ENCODE measurements at regions not wholly inside any gene's neighbourhood (a gene's known extent, or its start where the extent isn't known, plus 50 kb on each side); places are given as distances from the start of the nearest gene placed in this dataset.

DNA sequence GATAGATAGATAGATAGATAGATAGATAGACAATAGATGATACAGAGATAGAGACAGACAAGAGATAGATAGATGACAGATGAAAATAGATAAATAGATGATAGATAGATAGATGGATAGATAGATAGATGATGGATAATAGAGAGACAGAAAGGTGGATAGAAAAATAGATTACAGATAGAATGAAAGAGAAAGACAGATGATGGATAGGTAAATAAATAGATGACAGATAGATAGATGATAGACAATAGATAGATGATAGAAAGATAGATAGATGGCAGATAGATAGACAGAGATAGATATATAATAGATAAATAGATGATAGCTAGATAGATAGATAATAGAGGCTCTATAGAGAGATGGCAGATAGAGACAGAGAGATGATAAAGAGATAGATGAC is 523.0 kb downstream of the BCL11B start:
- no peak for DNase-seq (ENCODE audit: low spot score)
- intact Hi-C loops (cut with DNase I): no loop called here

DNA sequence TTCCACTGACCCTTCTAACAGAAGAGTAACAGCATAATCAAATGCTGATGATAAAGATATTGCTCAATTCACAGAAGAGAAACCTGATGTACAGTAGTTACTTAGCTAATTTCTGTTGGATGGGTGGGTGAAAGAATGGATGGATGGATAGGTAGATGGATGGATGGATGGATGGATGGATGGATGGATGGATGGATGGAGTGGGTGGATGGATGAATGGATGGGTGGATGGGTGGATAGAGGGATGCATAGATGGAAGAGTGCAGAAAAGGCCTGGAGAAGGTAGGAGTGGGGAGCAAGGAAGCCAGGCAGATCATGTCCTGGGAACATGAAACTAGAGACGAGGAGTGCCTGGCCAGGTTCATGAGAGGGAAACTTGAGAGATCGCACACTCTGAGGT is 520.9 kb downstream of the BCL11B start:
- DNase-seq (ENCODE audit: low spot score): no peak
- intact Hi-C loops (cut with DNase I): no loop called here

DNA sequence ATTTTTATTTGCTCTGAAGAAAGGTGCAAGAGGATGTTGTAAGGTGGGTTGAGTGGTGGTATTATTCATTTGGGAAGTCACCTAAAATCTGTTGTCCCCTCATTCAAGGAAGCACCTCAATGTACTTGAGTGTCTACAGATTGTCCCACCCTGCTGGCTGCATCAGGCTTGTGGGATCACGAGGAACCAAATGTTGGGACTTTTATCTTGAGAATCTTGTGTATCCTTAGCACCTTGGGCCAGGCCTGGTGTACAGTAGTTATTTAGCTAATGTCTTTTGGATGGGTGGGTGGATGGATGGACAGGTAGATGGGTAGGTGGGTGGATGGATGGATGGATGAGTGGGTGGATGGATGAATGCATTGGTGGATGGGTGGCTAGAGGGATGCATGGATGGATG is 519.3 kb downstream of the BCL11B start:
- DNase-seq (ENCODE audit: low spot score): no peak
- intact Hi-C loops (cut with DNase I): no loop called here

GRCh38 chr14:98754343-98755020 is 517.5 kb downstream of the BCL11B start:
- no peak for DNase-seq (ENCODE audit: low spot score)
- intact Hi-C loops (cut with DNase I): no loop called here

DNA sequence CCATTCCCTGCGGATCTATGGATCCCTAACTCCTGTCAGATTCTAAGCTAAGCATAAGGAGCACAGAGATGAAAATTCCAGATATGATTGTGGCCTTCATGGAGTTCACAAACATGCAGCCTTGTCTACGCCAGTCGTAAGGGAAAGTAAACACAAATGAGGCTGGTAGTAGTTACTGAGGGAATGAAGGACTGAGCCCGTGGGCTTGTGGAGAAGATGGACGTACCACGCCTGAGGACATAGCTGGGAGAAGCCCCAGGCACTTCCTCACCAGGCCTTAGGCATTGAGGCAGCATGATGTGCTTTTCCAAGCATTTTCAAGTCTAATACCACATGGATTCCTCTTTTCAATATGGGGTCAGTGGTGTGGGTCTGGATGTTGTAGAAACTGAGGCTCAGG is 515.2 kb downstream of the BCL11B start:
- intact Hi-C loops (cut with DNase I): no loop called here
- DNase-seq (ENCODE audit: low spot score): no peak

DNA sequence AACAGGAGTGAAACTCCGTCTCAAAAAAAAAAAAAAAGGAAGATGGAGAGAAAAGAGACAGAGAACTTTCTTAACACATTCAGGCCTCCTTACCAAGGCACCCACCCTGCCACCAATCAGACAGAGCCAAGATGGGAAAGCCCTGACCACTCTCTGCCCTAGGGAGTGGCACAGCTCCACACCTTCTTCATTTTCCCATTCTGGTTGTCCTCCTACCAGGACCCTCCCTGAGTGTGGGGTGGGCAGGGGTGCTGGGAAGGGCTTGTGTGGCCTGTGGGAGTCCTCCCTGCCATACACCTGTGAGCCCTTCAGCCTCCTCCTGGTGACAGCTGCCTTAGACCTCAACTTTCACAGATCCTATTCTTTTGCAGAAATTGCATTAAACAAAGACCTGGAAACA is 513.6 kb downstream of the BCL11B start:
- no peak for DNase-seq (ENCODE audit: low spot score)
- intact Hi-C loops (cut with DNase I): no loop called here

- no peak for DNase-seq (ENCODE audit: low spot score)
- intact Hi-C loops (cut with DNase I): no loop called here
Observed at GRCh38 chr14:98761993-98762392, 510.0 kb downstream of the BCL11B start.

GRCh38 chr14:98766818-98767217 is 505.2 kb downstream of the BCL11B start:
- intact Hi-C loops (cut with DNase I): no loop called here
- DNase-seq (ENCODE audit: low spot score): no peak

DNA sequence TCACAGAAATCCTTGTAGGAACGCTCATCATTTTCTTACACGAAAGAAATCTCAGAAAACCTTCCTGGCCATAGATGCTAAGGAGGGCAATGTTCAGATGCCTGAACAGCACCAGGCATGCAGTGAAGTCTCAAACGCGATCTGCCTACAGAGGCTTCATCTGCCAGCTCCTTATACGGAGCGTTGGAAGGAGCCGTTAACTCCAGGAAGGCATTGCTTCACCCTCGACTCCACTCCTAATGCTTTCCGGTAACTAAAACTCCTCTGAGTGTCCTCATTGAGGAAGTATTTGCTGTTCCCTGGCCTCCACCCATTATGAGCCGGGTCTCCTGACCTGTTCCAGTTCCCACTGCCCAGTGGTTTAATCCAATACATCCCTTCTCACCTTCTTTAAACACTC is 502.7 kb downstream of the BCL11B start:
- intact Hi-C loops (cut with DNase I): no loop called here
- DNase-seq (ENCODE audit: low spot score): no peak

DNA sequence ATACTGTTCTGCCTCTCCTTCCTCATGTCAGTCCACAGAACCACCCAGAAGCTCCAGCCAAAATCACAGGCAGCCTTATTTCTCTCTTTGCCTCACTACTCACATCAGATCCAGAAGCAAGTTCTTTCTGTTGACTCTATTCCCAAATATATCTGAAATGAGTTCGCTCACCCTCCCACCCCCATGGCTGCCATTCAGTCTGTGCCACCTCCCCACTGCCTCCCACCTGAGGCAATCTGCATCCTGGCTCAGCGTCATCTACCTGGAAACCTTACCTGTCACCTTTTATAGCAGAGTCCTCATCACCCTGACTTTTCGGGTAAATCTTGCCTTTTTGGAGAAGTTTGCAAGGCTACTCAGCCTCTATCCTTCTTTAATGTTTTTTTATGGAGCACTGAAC is 501.8 kb downstream of the BCL11B start:
- intact Hi-C loops (cut with DNase I): no loop called here
- no peak for DNase-seq (ENCODE audit: low spot score)

- intact Hi-C loops (cut with DNase I): no loop called here
Observed at GRCh38 chr14:98773814-98774213, 498.2 kb downstream of the BCL11B start.

DNA sequence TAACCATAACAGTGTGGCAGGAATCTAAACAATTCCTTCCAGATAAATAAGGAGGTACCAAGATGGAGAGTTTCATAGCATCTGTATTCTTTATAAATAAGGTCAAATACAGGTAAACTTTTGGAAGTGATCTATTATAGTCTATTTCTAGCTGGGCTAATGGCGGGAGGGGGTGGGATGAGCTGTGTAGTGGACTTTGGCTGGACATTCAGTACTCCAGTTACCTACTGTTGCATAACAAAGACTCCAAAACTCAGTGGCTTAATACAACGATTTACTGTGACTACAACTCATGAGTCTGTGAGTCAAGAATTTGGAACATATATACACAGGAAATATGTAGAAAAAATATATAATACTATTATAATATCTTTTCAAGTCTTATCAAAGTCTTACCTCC is 496.1 kb downstream of the BCL11B start:
- intact Hi-C loops (cut with DNase I): no loop called here
- DNase-seq (ENCODE audit: low spot score): no peak

More at GRCh38 chr14:98773814-98774213, 498.2 kb downstream of the BCL11B start:
- DNase-seq (ENCODE audit: low spot score): no peak

- intact Hi-C loops (cut with DNase I): no loop called here
- DNase-seq (ENCODE audit: low spot score): no peak
Observed at GRCh38 chr14:98782062-98782461, 489.9 kb downstream of the BCL11B start.

GRCh38 chr14:98785578-98785977 is 486.4 kb downstream of the BCL11B start:
- no peak for DNase-seq (ENCODE audit: low spot score)
- intact Hi-C loops (cut with DNase I): no loop called here

DNA sequence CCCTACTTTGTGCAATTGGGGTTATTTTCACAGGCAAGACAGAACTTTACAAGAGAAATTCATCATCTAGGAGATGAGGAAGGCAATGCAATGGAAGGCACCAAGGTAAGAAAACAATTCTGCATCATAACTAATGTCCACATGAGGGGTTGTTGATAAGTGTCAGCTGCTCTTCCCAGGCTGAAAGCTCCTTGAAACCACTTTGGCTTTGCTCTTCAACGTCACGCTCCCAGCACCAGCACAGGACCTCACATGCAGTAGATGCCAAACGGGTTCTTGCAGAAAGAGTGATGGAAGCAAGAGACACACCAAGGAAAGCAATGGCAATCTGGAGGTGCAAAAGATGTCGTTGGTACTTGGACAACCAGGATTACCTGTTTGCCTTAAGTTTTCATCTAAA is 485.5 kb downstream of the BCL11B start:
- DNase-seq (ENCODE audit: low spot score): no peak
- intact Hi-C loops (cut with DNase I): no loop called here

GRCh38 chr14:98791661-98792060 is 480.3 kb downstream of the BCL11B start:
- DNase-seq (ENCODE audit: low spot score): no peak
- intact Hi-C loops (cut with DNase I): no loop called here

DNA sequence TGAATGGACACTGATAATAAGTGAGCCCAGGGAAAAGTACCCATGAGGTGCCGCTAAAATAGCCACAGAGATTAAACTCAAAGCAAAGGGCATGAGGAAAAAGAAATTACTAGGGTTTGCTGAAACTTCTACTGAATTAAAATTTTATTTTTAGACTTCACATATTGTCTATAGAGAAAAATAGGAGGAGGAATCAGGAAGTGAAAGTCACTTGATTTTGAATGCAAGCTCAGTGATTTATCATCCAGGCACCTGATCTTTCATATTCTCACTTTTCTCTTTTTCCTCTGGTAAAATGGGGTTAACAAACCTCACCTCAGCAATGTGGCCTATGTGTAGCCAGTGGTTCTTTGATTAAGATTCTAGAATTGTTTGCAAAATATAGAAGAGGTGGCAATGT is 479.8 kb downstream of the BCL11B start:
- intact Hi-C loops (cut with DNase I): no loop called here
- DNase-seq (ENCODE audit: low spot score): no peak

GRCh38 chr14:98798099-98798498 is 473.9 kb downstream of the BCL11B start:
- no peak for DNase-seq (ENCODE audit: low spot score)
- intact Hi-C loops (cut with DNase I): no loop called here

DNA sequence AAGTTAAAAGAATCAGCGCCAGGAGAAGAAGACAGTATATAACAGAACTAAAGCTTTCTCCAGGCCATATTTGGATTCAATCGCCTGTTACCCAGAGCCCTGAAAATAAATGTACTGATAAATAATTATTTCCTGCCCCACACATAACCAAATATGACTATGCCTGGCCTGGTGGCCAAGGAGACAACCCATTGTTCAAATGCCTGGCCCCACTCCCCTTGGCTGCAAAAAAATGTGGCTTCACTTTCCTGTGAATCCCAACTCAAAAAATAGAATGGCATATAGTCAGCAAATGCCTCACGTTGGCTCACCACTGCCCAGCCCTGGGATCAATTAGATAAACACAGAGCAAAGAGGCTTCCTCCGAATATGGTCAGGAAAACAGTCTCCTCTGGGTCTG is 472.1 kb downstream of the BCL11B start:
- intact Hi-C loops (cut with DNase I): no loop called here
- no peak for DNase-seq (ENCODE audit: low spot score)

DNA sequence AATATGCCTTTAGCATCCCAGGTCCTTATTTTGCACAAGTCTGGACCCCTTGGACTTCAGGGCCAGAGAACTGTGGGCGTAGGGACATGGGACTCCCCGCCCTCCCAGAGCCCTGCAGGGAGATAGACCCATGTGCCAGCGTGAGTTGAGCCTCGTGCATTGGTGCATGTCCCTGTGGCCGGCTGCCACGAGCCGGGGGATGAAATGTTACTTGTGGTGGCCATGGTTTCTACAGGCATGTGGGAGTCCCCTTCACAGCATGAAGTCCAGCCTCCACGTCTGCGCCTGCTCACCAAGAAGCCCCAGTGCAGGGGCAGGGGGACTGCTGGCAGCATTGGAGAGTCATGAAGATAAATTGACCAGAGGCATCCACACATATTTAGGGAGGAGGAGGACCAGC is 470.0 kb downstream of the BCL11B start:
- intact Hi-C loops (cut with DNase I): no loop called here
- no peak for DNase-seq (ENCODE audit: low spot score)

GRCh38 chr14:98803196-98803595 is 468.8 kb downstream of the BCL11B start:
- intact Hi-C loops (cut with DNase I): no loop called here
- DNase-seq (ENCODE audit: low spot score): no peak
